PC-9 (cell line): ENCODE measurements at regions not wholly inside any gene's neighbourhood (a gene's known extent, or its start where the extent isn't known, plus 50 kb on each side); places are given as distances from the start of the nearest gene placed in this dataset.

Source experiments
- BruUV-seq: library from RNA; stranded (reverse); fragments of 400-500 nt; replicated peaks from 2 replicates; lab custom pipeline; 2021; lab: Mats Ljungman, UMichigan
- CTCF ChIA-PET: fragments of 300-600 bp; sonication (Branson Sonifier 250); formaldehyde crosslinking; loops from one replicate; lab custom pipeline; 2022; ENCODE audit warnings: antibody characterized with exemption; lab: Charles Lee
- POLR2A ChIA-PET: fragments of 300-600 bp; sonication (Branson Sonifier 250); formaldehyde crosslinking; loops from one replicate; lab custom pipeline; 2022; ENCODE audit warnings: antibody characterized with exemption; ENCODE audit not compliant: unreplicated experiment; lab: Charles Lee
- DNase-seq, 2 experiments: peaks; one replicate each; pipeline versions ENCODE4 v3.0.0 to v3.0.0-alpha.2; 2015 to 2022; ENCODE audit warnings: mixed read lengths in 1 of 2
- H2AFZ ChIP-seq: fragments of 200-600 bp; sonication (generic); 2 replicates; pipeline ENCODE4 v1.8.1; 2017; ENCODE audit warnings: antibody characterized with exemption
- H3F3A ChIP-seq: fragments of 200-600 bp; sonication (generic); 2 replicates; pipeline ENCODE4 v1.8.1; 2017; ENCODE audit warnings: antibody characterized with exemption, mild to moderate bottlenecking, low read depth; ENCODE audit not compliant: insufficient read depth
- H3K27ac ChIP-seq: fragments of 200-600 bp; sonication (generic); 2 replicates; pipeline ENCODE4 v1.6.1; 2016; ENCODE audit warnings: mixed run types
- H3K27me3 ChIP-seq: fragments of 200-600 bp; sonication (generic); 2 replicates; pipeline ENCODE4 v1.6.1; 2016; ENCODE audit warnings: low read depth, mixed run types; ENCODE audit not compliant: insufficient read depth
- H3K36me3 ChIP-seq: fragments of 200-600 bp; sonication (generic); 2 replicates; pipeline ENCODE4 v1.6.1; 2016; ENCODE audit warnings: low read depth, mixed run types
- H3K4me1 ChIP-seq: fragments of 200-600 bp; sonication (generic); replicated peaks from 2 replicates; pipeline ENCODE4 v1.6.1; 2016; ENCODE audit warnings: mixed run types; ENCODE audit not compliant: insufficient read depth
- H3K4me2 ChIP-seq: fragments of 200-600 bp; sonication (generic); 2 replicates; pipeline ENCODE4 v1.6.1; 2017; ENCODE audit warnings: mixed run types
- H3K4me3 ChIP-seq: fragments of 200-600 bp; sonication (generic); 2 replicates; pipeline ENCODE4 v1.6.1; 2016; ENCODE audit warnings: mixed run types
- H3K79me2 ChIP-seq: fragments of 200-600 bp; sonication (generic); 2 replicates; pipeline ENCODE4 v1.6.1; 2017; ENCODE audit warnings: low read depth, mixed run types
- H3K9me2 ChIP-seq: fragments of 200-600 bp; sonication (generic); 2 replicates; pipeline ENCODE4 v1.8.1; 2017; ENCODE audit warnings: mild to moderate bottlenecking; ENCODE audit not compliant: insufficient read depth
- H3K9me3 ChIP-seq: fragments of 200-600 bp; sonication (generic); 2 replicates; pipeline ENCODE4 v1.8.1; 2016; ENCODE audit warnings: low read depth; ENCODE audit not compliant: insufficient read depth
- H4K20me1 ChIP-seq: fragments of 200-600 bp; sonication (generic); 2 replicates; pipeline ENCODE4 v1.8.1; 2017; ENCODE audit not compliant: insufficient read depth
- EZH2 ChIP-seq: fragments of 200-600 bp; sonication (generic); IDR thresholded peaks from 2 replicates; pipeline ENCODE4 v1.8.0; 2017; ENCODE audit warnings: antibody characterized with exemption, low read depth
- intact Hi-C: fragments of 100-400 bp; cut with micrococcal nuclease; formaldehyde crosslinking; loops from one replicate; pipeline ENCODE4 v1.10.0; 2022; ENCODE audit not compliant: unreplicated experiment
- TF ChIP-seq, protein P1 (sequence below): fragments of 200-600 bp; sonication (generic); conservative IDR thresholded peaks from 2 replicates; pipeline ENCODE4 v1.6.1; 2017; ENCODE audit warnings: mixed run types, antibody characterized with exemption, mild to moderate bottlenecking, moderate library complexity

DNA sequence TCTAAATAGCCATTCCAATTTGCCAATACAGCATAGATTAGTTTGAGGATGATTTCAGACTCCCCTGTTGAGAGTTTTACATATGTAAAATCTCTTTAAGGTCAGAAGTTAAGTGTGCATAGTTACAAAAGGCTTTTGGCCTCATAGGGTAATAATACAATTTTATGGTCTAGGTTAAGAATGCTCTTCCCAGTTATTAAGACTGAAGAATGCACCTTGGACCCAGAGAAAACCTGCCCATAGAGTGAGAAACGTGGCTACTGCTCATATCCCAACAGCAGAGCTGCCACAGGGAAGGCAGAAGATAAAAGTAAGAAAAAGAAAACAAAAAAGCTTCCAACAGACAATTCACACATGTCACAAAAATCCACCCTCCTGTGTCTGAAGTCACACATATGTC lies 255.9 kb downstream of the LMO4 start:
- Histone ChIP-seq H3F3A (no peaks in the 10 kb centered on the region), H3K27ac (no peak overlapping the region), H3K27me3 (no peaks in the 10 kb centered on the region), H3K36me3 (no peaks in the 10 kb centered on the region), H3K4me2 (no peak overlapping the region), H3K79me2 (no peaks in the 10 kb centered on the region), H2AFZ (no peak overlapping the region), H4K20me1 (no peaks in the 10 kb centered on the region), H3K9me2 (no peaks in the 10 kb centered on the region), H3K4me3 (no peak overlapping the region), H3K4me1 (no peaks in the 10 kb centered on the region), H3K9me3 (no peaks in the 10 kb centered on the region)
- TF ChIP-seq EZH2: no peak
- TF ChIP-seq, protein P1, sequence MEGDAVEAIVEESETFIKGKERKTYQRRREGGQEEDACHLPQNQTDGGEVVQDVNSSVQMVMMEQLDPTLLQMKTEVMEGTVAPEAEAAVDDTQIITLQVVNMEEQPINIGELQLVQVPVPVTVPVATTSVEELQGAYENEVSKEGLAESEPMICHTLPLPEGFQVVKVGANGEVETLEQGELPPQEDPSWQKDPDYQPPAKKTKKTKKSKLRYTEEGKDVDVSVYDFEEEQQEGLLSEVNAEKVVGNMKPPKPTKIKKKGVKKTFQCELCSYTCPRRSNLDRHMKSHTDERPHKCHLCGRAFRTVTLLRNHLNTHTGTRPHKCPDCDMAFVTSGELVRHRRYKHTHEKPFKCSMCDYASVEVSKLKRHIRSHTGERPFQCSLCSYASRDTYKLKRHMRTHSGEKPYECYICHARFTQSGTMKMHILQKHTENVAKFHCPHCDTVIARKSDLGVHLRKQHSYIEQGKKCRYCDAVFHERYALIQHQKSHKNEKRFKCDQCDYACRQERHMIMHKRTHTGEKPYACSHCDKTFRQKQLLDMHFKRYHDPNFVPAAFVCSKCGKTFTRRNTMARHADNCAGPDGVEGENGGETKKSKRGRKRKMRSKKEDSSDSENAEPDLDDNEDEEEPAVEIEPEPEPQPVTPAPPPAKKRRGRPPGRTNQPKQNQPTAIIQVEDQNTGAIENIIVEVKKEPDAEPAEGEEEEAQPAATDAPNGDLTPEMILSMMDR: no peak
- CTCF ChIA-PET: no interaction called here
- BruUV-seq: no TSS peak
- DNase-seq: no peak
- intact Hi-C loops: no loop called here
- POLR2A ChIA-PET: no interaction called here

GRCh38 chr1:87586501-87586900 lies 257.8 kb downstream of the LMO4 start:
- Histone ChIP-seq H3K36me3 (no peaks in the 10 kb centered on the region), H3K4me1 (no peaks in the 10 kb centered on the region), H3K27ac (no peak overlapping the region), H3K27me3 (no peaks in the 10 kb centered on the region), H3K4me3 (no peak overlapping the region), H3F3A (no peaks in the 10 kb centered on the region), H4K20me1 (no peaks in the 10 kb centered on the region), H3K79me2 (no peaks in the 10 kb centered on the region), H3K9me3 (no peaks in the 10 kb centered on the region), H3K9me2 (no peaks in the 10 kb centered on the region), H3K4me2 (no peak overlapping the region), H2AFZ (no peak overlapping the region)
- BruUV-seq: no TSS peak
- POLR2A ChIA-PET: no interaction called here
- CTCF ChIA-PET: no interaction called here
- TF ChIP-seq, protein P1: no peak
- no peak for TF ChIP-seq EZH2
- DNase-seq: no peak
- intact Hi-C loops: no loop called here

GRCh38 chr1:87588495-87588894 lies 259.8 kb downstream of the LMO4 start:
- Histone ChIP-seq H3K9me2 (no peaks in the 10 kb centered on the region), H3F3A (no peaks in the 10 kb centered on the region), H3K79me2 (no peaks in the 10 kb centered on the region), H3K36me3 (no peaks in the 10 kb centered on the region), H3K4me1 (no peaks in the 10 kb centered on the region), H2AFZ (no peak overlapping the region), H3K4me2 (no peak overlapping the region), H3K4me3 (no peak overlapping the region), H4K20me1 (no peaks in the 10 kb centered on the region), H3K27me3 (no peaks in the 10 kb centered on the region), H3K27ac (no peak overlapping the region), H3K9me3 (no peaks in the 10 kb centered on the region)
- CTCF ChIA-PET: no interaction called here
- no TSS peak for BruUV-seq
- TF ChIP-seq, protein P1: no peak
- no peak for TF ChIP-seq EZH2
- intact Hi-C loops: no loop called here
- POLR2A ChIA-PET: no interaction called here
- no peak for DNase-seq
